ENCODE measurements at regions not wholly inside any gene's neighbourhood (a gene's known extent, or its start where the extent isn't known, plus 50 kb on each side); places are given as distances from the start of the nearest gene placed in this dataset.
"Not testable (repeated sequence)": the region's sequence is repeated elsewhere in the genome, so short reads cannot be mapped to it uniquely, and the experiment has no call there.

GRCh38 chr6:159400826-159401225, 231.6 kb downstream of the FNDC1 start:
- H3K9me3 ChIP-seq: no peaks in the 10 kb centered on the region
- 40 to 47% methylated on average over 7 of the region's 7 CpGs for WGBS, 2 donors
- H3K4me1 ChIP-seq: peaks cover 8 to 49% of the 10 kb centered on the region in 2 donors
- no peak overlapping the region for H3K4me3 ChIP-seq (replicated peaks in 1 of 3)
- H3K27me3 ChIP-seq: no peaks in the 10 kb centered on the region
- H3K36me3 ChIP-seq: no peaks in the 10 kb centered on the region
- peak overlapping the region in 1 of 3 donors; percentile 89 for H3K27ac ChIP-seq
- peak; percentile 62 for DNase-seq
- no peak for TF ChIP-seq POLR2A (IDR thresholded peaks at IDR 0.05)
- no peak for TF ChIP-seq CTCF (IDR thresholded peaks at IDR 0.05)
- intact Hi-C loops (cut with DNase I): no loop called here

- 60 to 65% methylated on average over 8 of the region's 8 CpGs for WGBS, 2 donors
These were observed 230.6 kb downstream of the FNDC1 start for GRCh38 chr6:159399751-159400221.

GRCh38 chr6:159398633-159399032, 229.4 kb downstream of the FNDC1 start:
- Histone ChIP-seq H3K4me3 (replicated peaks in 1 of 3) (no peak overlapping the region), H3K27me3 (no peaks in the 10 kb centered on the region), H3K9me3 (no peaks in the 10 kb centered on the region), H3K27ac (no peak overlapping the region), H3K4me1 (peaks cover 3 to 27% of the 10 kb centered on the region in 2 donors), H3K36me3 (no peaks in the 10 kb centered on the region)
- WGBS, 2 donors: 94 to 95% methylated on average over 2 of the region's 2 CpGs
- DNase-seq: no peak
- no peak for TF ChIP-seq POLR2A (IDR thresholded peaks at IDR 0.05)
- TF ChIP-seq CTCF (IDR thresholded peaks at IDR 0.05): no peak
- intact Hi-C loops (cut with DNase I): no loop called here

More at GRCh38 chr6:159399751-159400221, 230.6 kb downstream of the FNDC1 start:
- H3K9me3 ChIP-seq: no peaks in the 10 kb centered on the region
- DNase-seq: no peak
- H3K36me3 ChIP-seq: no peaks in the 10 kb centered on the region
- H3K4me3 ChIP-seq (replicated peaks in 1 of 3): no peak overlapping the region
- intact Hi-C loops (cut with DNase I): no loop called here
- H3K4me1 ChIP-seq: peaks cover 5 to 39% of the 10 kb centered on the region in 2 donors
- peak overlapping the region in 1 of 3 donors; percentile 89 for H3K27ac ChIP-seq
- TF ChIP-seq POLR2A (IDR thresholded peaks at IDR 0.05): no peak
- TF ChIP-seq CTCF (IDR thresholded peaks at IDR 0.05): no peak
- no peaks in the 10 kb centered on the region for H3K27me3 ChIP-seq

GRCh38 chr6:159397753-159398152, 228.6 kb downstream of the FNDC1 start:
- no peak overlapping the region for H3K27ac ChIP-seq
- no peak for TF ChIP-seq POLR2A (IDR thresholded peaks at IDR 0.05)
- no peaks in the 10 kb centered on the region for H3K9me3 ChIP-seq
- DNase-seq: no peak
- H3K27me3 ChIP-seq: no peaks in the 10 kb centered on the region
- H3K4me1 ChIP-seq: peaks cover 3 to 27% of the 10 kb centered on the region in 2 donors
- H3K4me3 ChIP-seq (replicated peaks in 1 of 3): no peak overlapping the region
- H3K36me3 ChIP-seq: no peaks in the 10 kb centered on the region
- intact Hi-C loops (cut with DNase I): no loop called here

GRCh38 chr6:159395609-159396008, 226.4 kb downstream of the FNDC1 start:
- Histone ChIP-seq H3K36me3 (no peaks in the 10 kb centered on the region), H3K4me1 (peaks cover 8 to 19% of the 10 kb centered on the region in 2 donors), H3K27ac (no peak overlapping the region), H3K27me3 (no peaks in the 10 kb centered on the region), H3K9me3 (no peaks in the 10 kb centered on the region), H3K4me3 (replicated peaks in 1 of 3) (no peak overlapping the region)
- no peak for DNase-seq
- TF ChIP-seq POLR2A (IDR thresholded peaks at IDR 0.05) (no peak), CTCF (IDR thresholded peaks at IDR 0.05) (no peak)
- intact Hi-C loops (cut with DNase I): no loop called here
- WGBS, 2 donors: 94 to 98% methylated on average over 5 to 6 of the region's 6 CpGs

GRCh38 chr6:159392695-159393094, 223.5 kb downstream of the FNDC1 start:
- H3K9me3 ChIP-seq; H3K36me3 ChIP-seq; DNase-seq; intact Hi-C loops (cut with DNase I); H3K27ac ChIP-seq; H3K4me3 ChIP-seq (replicated peaks in 1 of 3); H3K27me3 ChIP-seq: not testable (repeated sequence)
- WGBS, 2 donors: 87 to 95% methylated on average over 3 of the region's 3 CpGs
- H3K4me1 ChIP-seq: peaks cover 12 to 22% of the 10 kb centered on the region in 2 donors

All from thyroid gland (tissue), 4 donors.